ENCODE measurements at regions not wholly inside any gene's neighbourhood (a gene's known extent, or its start where the extent isn't known, plus 50 kb on each side); places are given as distances from the start of the nearest gene placed in this dataset.

DNA sequence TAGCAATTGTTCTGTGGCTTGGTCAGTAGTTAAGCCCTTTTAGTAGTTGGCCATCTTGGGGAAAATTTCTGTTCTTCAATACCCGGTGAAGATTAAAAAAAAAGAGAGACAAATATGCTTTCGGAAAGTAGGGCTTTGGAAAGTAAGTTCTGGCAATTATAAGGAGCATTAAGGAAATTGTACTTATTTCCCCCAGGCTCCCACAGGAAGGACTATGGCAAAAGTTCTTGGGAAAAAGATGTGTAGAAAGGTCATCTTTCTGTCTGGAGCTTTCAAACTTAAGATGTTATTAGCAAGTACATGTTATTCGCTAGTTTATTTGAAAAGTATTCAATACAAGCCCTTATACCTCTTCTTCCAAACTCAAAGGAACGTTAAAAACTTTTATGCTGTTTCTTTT, 144.5 kb downstream of the MTX2 start:
- TF ChIP-seq CTCF (IDR thresholded peaks at IDR 0.05) = no peak
- no peak for TF ChIP-seq POLR2A (IDR thresholded peaks at IDR 0.05)
- no peak for TF ChIP-seq EP300 (IDR thresholded peaks at IDR 0.05)
